NK-92 treated with Interleukin-12 subunit alpha and Interleukin-12 subunit beta, amount 100 ng/mL, for 24 hours (cell line): ENCODE measurements at regions not wholly inside any gene's neighbourhood (a gene's known extent, or its start where the extent isn't known, plus 50 kb on each side); places are given as distances from the start of the nearest gene placed in this dataset.
"Not testable (repeated sequence)": the region's sequence is repeated elsewhere in the genome, so short reads cannot be mapped to it uniquely, and the experiment has no call there.

ENCODE experiments used
- DNase-seq: peaks from one replicate; lab custom pipeline; 2025; lab: John Stamatoyannopoulos, UW

- DNase-seq = no peak
These were observed 230.2 kb upstream of the HES1 start for GRCh38 chr3:193905541-193906396.

- DNase-seq = no peak
These were observed 229.0 kb upstream of the HES1 start for GRCh38 chr3:193906849-193907410.

GRCh38 chr3:193908181-193908744 is 227.7 kb upstream of the HES1 start:
- DNase-seq = no peak

GRCh38 chr3:193909387-193909786 is 226.6 kb upstream of the HES1 start:
- no peak for DNase-seq

- no peak for DNase-seq
These were observed 225.6 kb upstream of the HES1 start for GRCh38 chr3:193910310-193910709.

- DNase-seq = no peak
These were observed 224.8 kb upstream of the HES1 start for GRCh38 chr3:193910886-193911738.

- no peak for DNase-seq
These were observed 224.1 kb upstream of the HES1 start for GRCh38 chr3:193911784-193912340.

GRCh38 chr3:193912621-193913178 is 223.2 kb upstream of the HES1 start:
- no peak for DNase-seq

- no peak for DNase-seq
These were observed 221.3 kb upstream of the HES1 start for GRCh38 chr3:193914602-193915001.

- DNase-seq = no peak
These were observed 220.8 kb upstream of the HES1 start for GRCh38 chr3:193915099-193915498.

GRCh38 chr3:193915613-193916012 is 220.3 kb upstream of the HES1 start:
- DNase-seq = no peak

GRCh38 chr3:193917158-193917557 is 218.8 kb upstream of the HES1 start:
- no peak for DNase-seq

- DNase-seq = no peak
These were observed 214.5 kb upstream of the HES1 start for GRCh38 chr3:193921465-193921864.

- no peak for DNase-seq
These were observed 213.7 kb upstream of the HES1 start for GRCh38 chr3:193922034-193922774.

GRCh38 chr3:193923958-193924357 is 212.0 kb upstream of the HES1 start:
- DNase-seq = not testable (repeated sequence)

- DNase-seq = not testable (repeated sequence)
These were observed 209.9 kb upstream of the HES1 start for GRCh38 chr3:193926071-193926470.

- not testable (repeated sequence) for DNase-seq
These were observed 208.3 kb upstream of the HES1 start for GRCh38 chr3:193927413-193928206.

- DNase-seq = no peak
These were observed 207.4 kb upstream of the HES1 start for GRCh38 chr3:193928354-193929209.

- DNase-seq = no peak
These were observed 206.6 kb upstream of the HES1 start for GRCh38 chr3:193929373-193929772.
